ENCODE measurements at regions not wholly inside any gene's neighbourhood (a gene's known extent, or its start where the extent isn't known, plus 50 kb on each side); places are given as distances from the start of the nearest gene placed in this dataset.

DNA sequence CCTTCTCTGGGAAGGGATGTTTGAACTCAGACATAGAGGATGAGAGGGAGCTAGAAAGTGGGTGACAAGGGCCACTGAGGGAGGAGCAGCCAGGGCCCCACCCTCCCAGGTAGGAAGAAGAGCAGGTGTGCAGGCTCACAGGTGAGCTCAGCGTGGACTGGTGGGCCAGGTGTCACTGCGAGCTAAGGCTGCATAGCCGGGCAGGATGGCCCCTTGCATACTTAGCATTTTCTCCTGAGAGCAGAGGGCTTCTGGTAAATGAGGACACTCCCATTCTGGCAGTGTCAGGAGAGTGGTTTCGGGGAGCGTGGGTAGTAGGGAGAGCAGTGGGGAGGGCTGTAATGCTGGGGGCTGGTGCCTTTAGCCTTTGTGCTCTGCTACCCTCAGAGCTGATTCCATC lies 843.4 kb downstream of the TBC1D22A start:
- TF ChIP-seq, protein P1, sequence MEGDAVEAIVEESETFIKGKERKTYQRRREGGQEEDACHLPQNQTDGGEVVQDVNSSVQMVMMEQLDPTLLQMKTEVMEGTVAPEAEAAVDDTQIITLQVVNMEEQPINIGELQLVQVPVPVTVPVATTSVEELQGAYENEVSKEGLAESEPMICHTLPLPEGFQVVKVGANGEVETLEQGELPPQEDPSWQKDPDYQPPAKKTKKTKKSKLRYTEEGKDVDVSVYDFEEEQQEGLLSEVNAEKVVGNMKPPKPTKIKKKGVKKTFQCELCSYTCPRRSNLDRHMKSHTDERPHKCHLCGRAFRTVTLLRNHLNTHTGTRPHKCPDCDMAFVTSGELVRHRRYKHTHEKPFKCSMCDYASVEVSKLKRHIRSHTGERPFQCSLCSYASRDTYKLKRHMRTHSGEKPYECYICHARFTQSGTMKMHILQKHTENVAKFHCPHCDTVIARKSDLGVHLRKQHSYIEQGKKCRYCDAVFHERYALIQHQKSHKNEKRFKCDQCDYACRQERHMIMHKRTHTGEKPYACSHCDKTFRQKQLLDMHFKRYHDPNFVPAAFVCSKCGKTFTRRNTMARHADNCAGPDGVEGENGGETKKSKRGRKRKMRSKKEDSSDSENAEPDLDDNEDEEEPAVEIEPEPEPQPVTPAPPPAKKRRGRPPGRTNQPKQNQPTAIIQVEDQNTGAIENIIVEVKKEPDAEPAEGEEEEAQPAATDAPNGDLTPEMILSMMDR (conservative IDR thresholded peaks at IDR 0.05; ENCODE audit: low read length) = no peak
- TF ChIP-seq EZH2phosphoT487 (IDR thresholded peaks at IDR 0.05; ENCODE audit: borderline replicate concordance) = no peak
